Activated CD4-positive, alpha-beta T cell treated with anti-CD3 and anti-CD28 coated beads for 48 hours (primary cell): ENCODE measurements at regions not wholly inside any gene's neighbourhood (a gene's known extent, or its start where the extent isn't known, plus 50 kb on each side); places are given as distances from the start of the nearest gene placed in this dataset.

ENCODE experiments used
- DNase-seq: peaks from one replicate; pipeline ENCODE4 v3.0.0-alpha.2; 2020

GRCh38 chr9:88077071-88077617 lies 61.1 kb downstream of the SPATA31C2 start:
- no peak for DNase-seq

GRCh38 chr9:88076286-88077070 lies 61.8 kb downstream of the SPATA31C2 start:
- DNase-seq, result peak; percentile 65

- DNase-seq, result no peak
Observed at GRCh38 chr9:88075966-88076285, 62.3 kb downstream of the SPATA31C2 start.

- DNase-seq, result no peak
Observed at GRCh38 chr9:88075506-88075905, 62.8 kb downstream of the SPATA31C2 start.

- no peak for DNase-seq
Observed at GRCh38 chr9:88074931-88075330, 63.3 kb downstream of the SPATA31C2 start.

GRCh38 chr9:88072831-88073375 lies 65.4 kb downstream of the SPATA31C2 start:
- no peak for DNase-seq

GRCh38 chr9:88071331-88071730 lies 66.9 kb downstream of the SPATA31C2 start:
- no peak for DNase-seq

- DNase-seq, result no peak
Observed at GRCh38 chr9:88065619-88066018, 72.7 kb downstream of the SPATA31C2 start.

- no peak for DNase-seq
Observed at GRCh38 chr9:88064554-88064953, 73.7 kb downstream of the SPATA31C2 start.

GRCh38 chr9:88060746-88061145 lies 77.5 kb downstream of the SPATA31C2 start:
- DNase-seq, result no peak

- DNase-seq, result no peak
Observed at GRCh38 chr9:88059469-88059868, 78.8 kb downstream of the SPATA31C2 start.

- no peak for DNase-seq
Observed at GRCh38 chr9:88056876-88057275, 81.4 kb downstream of the SPATA31C2 start.

- no peak for DNase-seq
Observed at GRCh38 chr9:88053856-88054501, 79.6 kb upstream of the CDK20 start.

GRCh38 chr9:88052321-88052965 lies 78.1 kb upstream of the CDK20 start:
- DNase-seq, result no peak

GRCh38 chr9:88051138-88051537 lies 76.8 kb upstream of the CDK20 start:
- no peak for DNase-seq

- no peak for DNase-seq
Observed at GRCh38 chr9:88049677-88050307, 75.5 kb upstream of the CDK20 start.

- DNase-seq, result no peak
Observed at GRCh38 chr9:88046542-88046941, 72.2 kb upstream of the CDK20 start.

GRCh38 chr9:88045686-88046085 lies 71.4 kb upstream of the CDK20 start:
- DNase-seq, result no peak

GRCh38 chr9:88044200-88044599 lies 69.9 kb upstream of the CDK20 start:
- no peak for DNase-seq

- DNase-seq, result no peak
Observed at GRCh38 chr9:88043647-88044046, 69.3 kb upstream of the CDK20 start.

GRCh38 chr9:88041447-88041846 lies 67.1 kb upstream of the CDK20 start:
- no peak for DNase-seq

- DNase-seq, result no peak
Observed at GRCh38 chr9:88037285-88037845, 63.0 kb upstream of the CDK20 start.

- DNase-seq, result no peak
Observed at GRCh38 chr9:88034964-88035363, 60.6 kb upstream of the CDK20 start.
